CD4-positive, alpha-beta T cell (primary cell): ENCODE measurements at regions not wholly inside any gene's neighbourhood (a gene's known extent, or its start where the extent isn't known, plus 50 kb on each side); places are given as distances from the start of the nearest gene placed in this dataset.

Source experiments
- ATAC-seq: fragments of 200-7000 bp; cut with Tn5 transposase; one replicate; pipeline ENCODE4 v1.10.0; 2022; ENCODE audit warnings: mild to moderate bottlenecking; ENCODE audit not compliant: poor library complexity
- CTCF ChIA-PET: fragments of 350-600 bp; sonication (Branson Sonifier 250); formaldehyde crosslinking; loops from one replicate; lab custom pipeline; 2021; ENCODE audit warnings: antibody characterized with exemption, inconsistent platforms; lab: Charles Lee
- POLR2A ChIA-PET: fragments of 350-600 bp; sonication (Branson Sonifier 250); formaldehyde crosslinking; loops from one replicate; lab custom pipeline; 2021; ENCODE audit warnings: antibody characterized with exemption, inconsistent platforms; lab: Charles Lee
- DNase-seq, 14 experiments: peaks; one replicate each; pipeline ENCODE4 v3.0.0-alpha.2; 2013 to 2020; ENCODE audit warnings: mixed read lengths in 2 of 14
- H3K27ac ChIP-seq, 2 donors: one replicate each; pipeline versions ENCODE4 v1.5.1 to v1.7.0; 2013; ENCODE audit warnings: low read length in 2 of 2, low read depth in 1 of 2, mild to moderate bottlenecking in 1 of 2
- H3K27me3 ChIP-seq, 2 experiments: 1 replicate in 1 of 2; 2 replicates in 1 of 2; pipeline versions ENCODE4 v1.6.1 to v1.7.0; 2013; ENCODE audit warnings: low read length in 2 of 2, control low read depth in 1 of 2, mild to moderate bottlenecking in 1 of 2, moderate library complexity in 1 of 2; ENCODE audit not compliant: insufficient read depth in 2 of 2, control insufficient read depth in 1 of 2
- H3K36me3 ChIP-seq: one replicate; pipeline ENCODE4 v1.6.1; 2013; ENCODE audit warnings: low read length, control low read depth; ENCODE audit not compliant: insufficient read depth
- H3K4me1 ChIP-seq: one replicate; pipeline ENCODE4 v1.6.1; 2013; ENCODE audit warnings: low read length, control low read depth; ENCODE audit not compliant: insufficient read depth
- H3K4me3 ChIP-seq: one replicate; pipeline ENCODE4 v1.5.1; 2013; ENCODE audit warnings: mild to moderate bottlenecking, low read length, moderate library complexity
- H3K9me3 ChIP-seq, 2 experiments: 1 replicate in 1 of 2; 2 replicates in 1 of 2; pipeline versions ENCODE4 v1.6.1 to v1.7.0; 2013; ENCODE audit warnings: low read length in 2 of 2, mild to moderate bottlenecking in 2 of 2, control low read depth in 1 of 2, moderate library complexity in 1 of 2; ENCODE audit not compliant: control insufficient read depth in 1 of 2, insufficient read depth in 1 of 2
- H3K27ac Mint-ChIP-seq: one replicate; pipeline ENCODE4 v1.8.0; 2020; ENCODE audit warnings: mixed read lengths
- H3K27me3 Mint-ChIP-seq: one replicate; pipeline ENCODE4 v1.8.0; 2021; ENCODE audit warnings: mixed read lengths
- H3K36me3 Mint-ChIP-seq: one replicate; pipeline ENCODE4 v1.8.0; 2021; ENCODE audit warnings: low read depth, mixed read lengths
- H3K4me1 Mint-ChIP-seq: one replicate; pipeline ENCODE4 v1.8.0; 2021; ENCODE audit warnings: low read depth, mixed read lengths
- H3K4me3 Mint-ChIP-seq: one replicate; pipeline ENCODE4 v1.8.0; 2020; ENCODE audit warnings: mild to moderate bottlenecking, mixed read lengths
- H3K9me3 Mint-ChIP-seq: one replicate; pipeline ENCODE4 v1.8.0; 2020; ENCODE audit warnings: mixed read lengths
- CTCF ChIP-seq: fragments of 200-600 bp; IDR thresholded peaks from one replicate; pipeline ENCODE4 v1.8.0; 2022; ENCODE audit warnings: antibody characterized with exemption, mild to moderate bottlenecking
- intact Hi-C, 2 experiments: fragments of 100-400 bp; cut with DNase I in 1 of 2; cut with micrococcal nuclease in 1 of 2; formaldehyde crosslinking; loops; one replicate each; pipeline versions ENCODE4 v1.15.1 to v1.9.0; 2023 to 2025; cut with DNase I, micrococcal nuclease

GRCh38 chr5:2338686-2339085, 412.8 kb downstream of the IRX2 start:
- Mint-ChIP-seq H3K4me1 (no peaks in the 10 kb centered on the region), H3K27ac (no peak overlapping the region), H3K27me3 (peaks cover 4% of the 10 kb centered on the region), H3K36me3 (no peaks in the 10 kb centered on the region), H3K4me3 (no peak overlapping the region), H3K9me3 (no peaks in the 10 kb centered on the region)
- H3K4me1 ChIP-seq, result no peaks in the 10 kb centered on the region
- CTCF ChIA-PET, result no interaction called here
- no peak overlapping the region for H3K4me3 ChIP-seq
- no peak for TF ChIP-seq CTCF
- intact Hi-C loops, result no loop called here
- H3K27ac ChIP-seq, result no peak overlapping the region
- H3K36me3 ChIP-seq, result no peaks in the 10 kb centered on the region
- POLR2A ChIA-PET, result no interaction called here
- H3K9me3 ChIP-seq, result peaks cover 0 to 26% of the 10 kb centered on the region in 2 experiments
- ATAC-seq, result no peak
- no peak for DNase-seq
- H3K27me3 ChIP-seq, result no peaks in the 10 kb centered on the region

GRCh38 chr5:2335733-2336515, 415.6 kb downstream of the IRX2 start:
- no peak for ATAC-seq
- TF ChIP-seq CTCF, result no peak
- Histone ChIP-seq H3K4me3 (no peak overlapping the region), H3K27me3 (no peaks in the 10 kb centered on the region), H3K4me1 (no peaks in the 10 kb centered on the region), H3K9me3 (peaks cover 0 to 31% of the 10 kb centered on the region in 2 experiments), H3K36me3 (no peaks in the 10 kb centered on the region), H3K27ac (no peak overlapping the region)
- Mint-ChIP-seq H3K27ac (no peak overlapping the region), H3K4me1 (no peaks in the 10 kb centered on the region), H3K27me3 (no peaks in the 10 kb centered on the region), H3K9me3 (no peaks in the 10 kb centered on the region), H3K4me3 (no peak overlapping the region), H3K36me3 (no peaks in the 10 kb centered on the region)
- DNase-seq, result no peak
- ChIA-PET POLR2A (no interaction called here), CTCF (no interaction called here)
- intact Hi-C loops, result no loop called here

GRCh38 chr5:2335125-2335732, 416.2 kb downstream of the IRX2 start:
- Mint-ChIP-seq H3K27me3 (no peaks in the 10 kb centered on the region), H3K27ac (no peak overlapping the region), H3K4me3 (no peak overlapping the region), H3K36me3 (no peaks in the 10 kb centered on the region), H3K4me1 (no peaks in the 10 kb centered on the region), H3K9me3 (no peaks in the 10 kb centered on the region)
- POLR2A ChIA-PET, result no interaction called here
- Histone ChIP-seq H3K9me3 (peaks cover 0 to 35% of the 10 kb centered on the region in 2 experiments), H3K4me3 (no peak overlapping the region), H3K27ac (no peak overlapping the region), H3K27me3 (peaks cover 0 to under 1% of the 10 kb centered on the region in 2 experiments), H3K36me3 (no peaks in the 10 kb centered on the region), H3K4me1 (no peaks in the 10 kb centered on the region)
- DNase-seq (no peak), ATAC-seq (no peak)
- intact Hi-C loops, result no loop called here
- CTCF ChIA-PET, result no interaction called here
- TF ChIP-seq CTCF, result no peak
